ENCODE measurements at regions not wholly inside any gene's neighbourhood (a gene's known extent, or its start where the extent isn't known, plus 50 kb on each side); places are given as distances from the start of the nearest gene placed in this dataset.
"Not testable (repeated sequence)": the region's sequence is repeated elsewhere in the genome, so short reads cannot be mapped to it uniquely, and the experiment has no call there.

DNA sequence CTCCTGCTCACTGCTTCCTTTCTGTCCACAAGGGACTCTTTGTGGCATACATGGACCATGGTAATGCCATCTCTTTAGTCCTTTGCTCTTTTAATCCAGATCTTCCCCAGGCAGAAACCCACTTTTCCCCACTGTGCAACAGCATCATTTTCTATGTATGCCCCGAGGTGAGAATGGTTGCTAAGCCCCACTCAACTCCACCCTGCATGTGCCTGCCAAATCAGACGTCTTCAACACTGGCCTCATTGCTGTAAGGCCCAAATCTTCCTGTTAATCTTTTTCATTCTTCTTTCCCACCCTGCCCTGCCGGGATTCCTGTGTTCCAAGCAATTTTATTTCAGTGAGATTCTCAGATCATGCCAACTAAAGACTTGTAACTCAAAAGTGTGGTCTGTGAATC, 328.4 kb downstream of the PAX3 start:
- Histone ChIP-seq H3K4me1 (ENCODE audit: control insufficient read depth, insufficient read depth, low read length) (peaks cover 3% of the 10 kb centered on the region; the same call in 1 of the 2 replicates), H3K9me3 (ENCODE audit: control insufficient read depth, insufficient read depth, low read depth, low read length) (no peaks in the 10 kb centered on the region), H3K9ac (ENCODE audit: low read length) (no peak overlapping the region), H3K27me3 (ENCODE audit: control insufficient read depth, insufficient read depth, low read length) (no peaks in the 10 kb centered on the region), H3K4me3 (ENCODE audit: low read depth, low read length) (no peak overlapping the region), H3K36me3 (ENCODE audit: control insufficient read depth, insufficient read depth, low read length) (no peaks in the 10 kb centered on the region), H3K27ac (ENCODE audit: low read depth, low read length) (no peak overlapping the region)

DNA sequence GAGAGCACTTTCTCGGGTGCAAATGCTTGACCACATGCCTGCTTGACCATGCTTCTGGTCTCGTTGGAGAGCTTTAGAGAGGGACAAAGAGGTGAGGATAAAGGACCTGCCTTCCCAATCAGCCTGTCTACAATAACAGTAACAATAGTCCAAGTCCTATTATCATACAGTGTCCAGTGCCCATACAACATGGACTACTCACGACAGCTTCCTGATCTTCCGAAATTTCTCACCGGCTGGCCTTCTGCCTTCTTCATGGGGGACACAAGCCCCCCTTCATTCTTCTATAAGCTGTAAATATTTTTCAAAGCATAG, 329.0 kb downstream of the PAX3 start:
- no peak overlapping the region for H3K9ac ChIP-seq (ENCODE audit: low read length)
- no peak overlapping the region for H3K27ac ChIP-seq (ENCODE audit: low read depth, low read length)
- peaks cover 3% of the 10 kb centered on the region; the same call in 1 of the 2 replicates for H3K4me1 ChIP-seq (ENCODE audit: control insufficient read depth, insufficient read depth, low read length)
- no peaks in the 10 kb centered on the region for H3K36me3 ChIP-seq (ENCODE audit: control insufficient read depth, insufficient read depth, low read length)
- H3K4me3 ChIP-seq (ENCODE audit: low read depth, low read length) = no peak overlapping the region
- no peaks in the 10 kb centered on the region for H3K27me3 ChIP-seq (ENCODE audit: control insufficient read depth, insufficient read depth, low read length)
- H3K9me3 ChIP-seq (ENCODE audit: control insufficient read depth, insufficient read depth, low read depth, low read length) = no peaks in the 10 kb centered on the region

DNA sequence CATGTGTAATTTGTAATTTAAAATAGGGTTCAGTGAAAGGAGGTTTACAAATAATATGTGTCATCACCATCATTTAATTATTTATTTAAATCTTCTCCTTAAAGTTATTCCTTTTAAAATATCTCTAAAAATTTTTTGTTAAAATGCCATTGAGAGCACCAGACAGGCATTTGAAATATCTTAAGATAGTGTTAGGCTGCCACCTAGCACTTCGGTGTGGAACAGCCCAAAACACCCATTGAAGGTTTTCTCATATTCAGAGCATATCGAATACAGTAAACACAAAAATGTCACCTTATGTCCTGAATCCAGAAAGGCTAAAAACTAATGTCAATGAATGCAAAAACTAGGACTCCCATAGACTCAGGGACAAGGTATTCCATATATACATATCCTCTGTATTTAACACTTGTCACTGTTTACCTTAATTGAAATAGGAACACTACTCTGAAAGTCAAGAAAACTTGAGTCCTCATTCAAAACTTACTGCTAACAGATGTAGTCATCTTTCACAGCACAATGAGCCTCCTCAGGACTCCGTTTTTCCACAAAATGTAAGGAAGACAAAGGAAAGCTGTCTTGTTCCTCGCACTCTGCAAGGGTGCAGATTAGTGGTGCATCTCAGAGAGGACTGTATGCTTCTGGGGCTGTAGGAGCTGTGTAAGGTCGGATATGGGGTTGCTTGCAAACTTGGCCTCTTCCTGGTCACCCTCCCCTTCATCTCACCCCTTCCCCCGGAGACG, 329.5 kb downstream of the PAX3 start:
- Histone ChIP-seq H3K27ac (ENCODE audit: low read depth, low read length) (no peak overlapping the region), H3K9ac (ENCODE audit: low read length) (no peak overlapping the region), H3K36me3 (ENCODE audit: control insufficient read depth, insufficient read depth, low read length) (no peaks in the 10 kb centered on the region), H3K4me3 (ENCODE audit: low read depth, low read length) (no peak overlapping the region), H3K27me3 (ENCODE audit: control insufficient read depth, insufficient read depth, low read length) (no peaks in the 10 kb centered on the region), H3K4me1 (ENCODE audit: control insufficient read depth, insufficient read depth, low read length) (peaks cover 3% of the 10 kb centered on the region; the same call in 1 of the 2 replicates), H3K9me3 (ENCODE audit: control insufficient read depth, insufficient read depth, low read depth, low read length) (no peaks in the 10 kb centered on the region)

DNA sequence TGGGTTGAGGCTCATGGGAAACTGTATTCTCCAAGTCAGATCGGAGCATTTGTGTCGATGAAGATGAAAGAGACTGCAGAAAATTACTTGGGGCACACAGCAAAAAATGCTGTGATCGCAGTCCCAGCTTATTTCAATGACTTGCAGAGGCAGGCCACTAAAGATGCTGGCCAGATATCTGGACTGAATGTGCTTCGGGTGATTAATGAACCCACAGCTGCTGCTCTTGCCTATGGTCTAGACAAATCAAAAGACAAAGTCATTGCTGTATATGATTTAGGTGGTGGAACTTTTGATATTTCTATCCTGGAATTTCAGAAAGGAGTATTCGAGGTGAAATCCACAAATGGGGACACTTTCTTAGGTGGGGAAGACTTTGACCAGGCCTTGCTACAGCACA, 336.6 kb downstream of the PAX3 start:
- Histone ChIP-seq H3K9ac (ENCODE audit: low read length) (no peak overlapping the region), H3K9me3 (ENCODE audit: control insufficient read depth, insufficient read depth, low read depth, low read length) (no peaks in the 10 kb centered on the region), H3K27me3 (ENCODE audit: control insufficient read depth, insufficient read depth, low read length) (no peaks in the 10 kb centered on the region), H3K4me3 (ENCODE audit: low read depth, low read length) (no peak overlapping the region), H3K36me3 (ENCODE audit: control insufficient read depth, insufficient read depth, low read length) (no peaks in the 10 kb centered on the region), H3K27ac (ENCODE audit: low read depth, low read length) (no peak overlapping the region), H3K4me1 (ENCODE audit: control insufficient read depth, insufficient read depth, low read length) (no peaks in the 10 kb centered on the region)

DNA sequence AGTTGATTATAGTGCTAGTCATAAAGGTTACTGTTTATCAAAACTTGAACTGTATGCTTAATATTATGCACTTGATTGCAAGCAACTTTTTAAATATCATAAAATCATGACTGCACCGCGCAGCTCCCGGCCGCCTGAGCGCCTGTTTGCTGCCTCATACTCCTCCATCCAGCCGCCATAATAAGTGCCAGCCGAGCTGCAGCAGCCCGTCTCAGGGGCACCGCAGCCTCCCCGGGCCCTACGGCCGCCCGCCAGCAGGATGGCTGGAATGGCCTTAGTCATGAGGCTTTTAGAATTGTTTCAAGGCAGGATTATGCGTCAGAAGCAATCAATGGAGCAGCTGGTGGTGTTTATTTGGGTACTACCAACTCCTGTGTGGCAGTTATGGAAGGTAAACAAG, 337.2 kb downstream of the PAX3 start:
- Histone ChIP-seq H3K36me3 (ENCODE audit: control insufficient read depth, insufficient read depth, low read length) (no peaks in the 10 kb centered on the region), H3K9me3 (ENCODE audit: control insufficient read depth, insufficient read depth, low read depth, low read length) (no peaks in the 10 kb centered on the region), H3K27me3 (ENCODE audit: control insufficient read depth, insufficient read depth, low read length) (no peaks in the 10 kb centered on the region), H3K27ac (ENCODE audit: low read depth, low read length) (no peak overlapping the region), H3K4me1 (ENCODE audit: control insufficient read depth, insufficient read depth, low read length) (no peaks in the 10 kb centered on the region), H3K9ac (ENCODE audit: low read length) (no peak overlapping the region), H3K4me3 (ENCODE audit: low read depth, low read length) (no peak overlapping the region)

DNA sequence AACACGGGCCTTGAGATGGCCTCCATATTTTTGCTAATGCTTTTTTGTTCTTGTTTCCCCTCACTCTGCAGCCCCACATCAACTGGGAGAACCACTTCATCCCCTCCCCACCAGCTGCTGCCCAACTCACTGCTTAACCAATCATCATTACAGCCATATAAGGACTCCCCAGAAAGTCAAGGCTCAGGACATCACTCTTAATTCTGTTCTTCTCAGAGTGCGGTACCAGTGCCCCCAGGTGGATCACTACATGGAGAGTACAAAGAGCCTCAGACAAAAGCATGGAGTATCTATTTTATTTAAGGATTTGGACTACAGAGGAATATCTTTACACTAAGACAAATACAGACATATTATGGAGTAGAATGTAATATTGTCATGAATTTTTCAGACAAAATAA, 340.6 kb downstream of the PAX3 start:
- Histone ChIP-seq H3K4me3 (ENCODE audit: low read depth, low read length) (no peak overlapping the region), H3K27me3 (ENCODE audit: control insufficient read depth, insufficient read depth, low read length) (no peaks in the 10 kb centered on the region), H3K4me1 (ENCODE audit: control insufficient read depth, insufficient read depth, low read length) (no peaks in the 10 kb centered on the region), H3K27ac (ENCODE audit: low read depth, low read length) (no peak overlapping the region), H3K9ac (ENCODE audit: low read length) (no peak overlapping the region), H3K9me3 (ENCODE audit: control insufficient read depth, insufficient read depth, low read depth, low read length) (no peaks in the 10 kb centered on the region), H3K36me3 (ENCODE audit: control insufficient read depth, insufficient read depth, low read length) (no peaks in the 10 kb centered on the region)

DNA sequence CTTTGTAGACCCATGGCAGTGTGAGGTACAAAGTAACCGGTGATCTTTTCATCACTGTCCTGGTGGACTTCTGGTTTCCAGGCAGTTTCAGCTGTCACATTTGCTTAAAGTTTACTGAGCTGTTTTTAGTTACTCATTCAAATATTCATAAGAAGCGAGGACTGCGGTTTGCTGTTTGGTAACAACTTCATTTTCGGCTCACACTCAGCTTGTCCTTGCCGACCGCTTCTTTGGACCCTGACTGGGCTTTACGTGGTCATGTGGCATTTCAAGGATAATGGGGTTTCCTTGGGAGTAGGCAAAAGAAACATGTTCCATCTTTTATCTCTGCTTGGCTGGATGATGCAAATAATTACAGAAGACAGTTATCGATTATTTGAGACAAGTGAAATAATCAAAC, 350.7 kb downstream of the PAX3 start:
- Histone ChIP-seq H3K4me3 (ENCODE audit: low read depth, low read length) (no peak overlapping the region), H3K4me1 (ENCODE audit: control insufficient read depth, insufficient read depth, low read length) (no peaks in the 10 kb centered on the region), H3K27me3 (ENCODE audit: control insufficient read depth, insufficient read depth, low read length) (no peaks in the 10 kb centered on the region), H3K27ac (ENCODE audit: low read depth, low read length) (no peak overlapping the region), H3K9ac (ENCODE audit: low read length) (no peak overlapping the region), H3K9me3 (ENCODE audit: control insufficient read depth, insufficient read depth, low read depth, low read length) (peaks cover 10% of the 10 kb centered on the region), H3K36me3 (ENCODE audit: control insufficient read depth, insufficient read depth, low read length) (no peaks in the 10 kb centered on the region)

DNA sequence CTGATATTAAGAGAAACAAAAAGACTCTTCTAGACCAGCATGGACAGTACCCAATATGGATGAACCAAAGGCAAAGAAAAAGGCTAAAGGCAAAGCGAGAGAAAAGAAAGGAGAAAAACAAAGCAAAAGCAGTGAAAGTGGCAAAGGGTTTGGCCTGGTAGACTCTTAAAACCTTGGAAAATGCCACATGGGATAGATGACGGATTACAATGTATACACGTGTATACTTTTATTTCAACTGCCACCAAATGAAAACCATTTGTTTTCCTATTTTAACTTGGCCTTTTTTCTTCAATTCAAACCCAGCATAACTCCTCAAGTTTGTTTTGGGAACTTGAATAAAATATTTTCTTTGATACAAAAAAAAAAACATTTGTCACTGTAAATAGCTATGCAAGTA, 354.3 kb downstream of the PAX3 start:
- not testable (repeated sequence) for H3K27me3 ChIP-seq (ENCODE audit: control insufficient read depth, insufficient read depth, low read length); H3K4me3 ChIP-seq (ENCODE audit: low read depth, low read length); H3K27ac ChIP-seq (ENCODE audit: low read depth, low read length); H3K36me3 ChIP-seq (ENCODE audit: control insufficient read depth, insufficient read depth, low read length); H3K4me1 ChIP-seq (ENCODE audit: control insufficient read depth, insufficient read depth, low read length); H3K9ac ChIP-seq (ENCODE audit: low read length)
- H3K9me3 ChIP-seq (ENCODE audit: control insufficient read depth, insufficient read depth, low read depth, low read length) = peaks cover 10% of the 10 kb centered on the region

DNA sequence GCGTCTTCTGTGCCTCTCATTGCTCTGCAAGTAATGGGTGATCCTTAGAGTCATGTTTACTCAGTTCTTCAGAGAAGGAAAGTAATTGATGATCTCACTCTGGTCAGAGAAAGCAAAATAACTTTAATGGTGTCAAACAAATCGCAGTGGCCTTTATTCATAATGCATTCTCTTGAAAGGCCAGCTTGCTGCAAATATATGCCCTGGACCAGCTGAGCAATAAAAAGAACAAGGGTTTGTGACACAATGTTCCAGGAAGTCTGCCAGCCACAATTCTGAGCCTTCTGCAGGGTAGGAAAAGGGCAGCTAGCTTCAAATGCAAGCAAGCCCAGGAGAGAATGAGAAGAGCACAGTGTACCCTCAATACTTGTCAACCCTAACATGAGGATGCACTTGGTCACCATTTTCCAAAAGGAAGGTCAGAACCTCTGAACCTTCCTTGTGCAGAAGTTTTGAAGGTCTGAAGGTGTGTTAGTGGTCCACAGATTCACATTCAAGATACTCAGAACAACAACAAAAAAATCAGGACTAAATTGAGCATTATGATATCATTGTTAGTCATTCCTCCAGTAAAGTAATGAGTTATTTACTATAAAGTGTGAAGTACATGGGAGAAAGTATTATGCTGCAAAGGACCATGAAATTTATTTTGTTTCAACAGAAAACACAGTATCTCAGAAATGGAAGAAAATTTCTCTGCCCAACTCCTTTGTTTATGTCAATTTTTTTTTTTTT, 355.6 kb downstream of the PAX3 start:
- H3K27ac ChIP-seq (ENCODE audit: low read depth, low read length) = no peak overlapping the region
- no peaks in the 10 kb centered on the region for H3K27me3 ChIP-seq (ENCODE audit: control insufficient read depth, insufficient read depth, low read length)
- H3K9ac ChIP-seq (ENCODE audit: low read length) = no peak overlapping the region
- H3K4me1 ChIP-seq (ENCODE audit: control insufficient read depth, insufficient read depth, low read length) = no peaks in the 10 kb centered on the region
- no peaks in the 10 kb centered on the region for H3K36me3 ChIP-seq (ENCODE audit: control insufficient read depth, insufficient read depth, low read length)
- H3K4me3 ChIP-seq (ENCODE audit: low read depth, low read length) = no peak overlapping the region
- H3K9me3 ChIP-seq (ENCODE audit: control insufficient read depth, insufficient read depth, low read depth, low read length) = peaks cover 10% of the 10 kb centered on the region

DNA sequence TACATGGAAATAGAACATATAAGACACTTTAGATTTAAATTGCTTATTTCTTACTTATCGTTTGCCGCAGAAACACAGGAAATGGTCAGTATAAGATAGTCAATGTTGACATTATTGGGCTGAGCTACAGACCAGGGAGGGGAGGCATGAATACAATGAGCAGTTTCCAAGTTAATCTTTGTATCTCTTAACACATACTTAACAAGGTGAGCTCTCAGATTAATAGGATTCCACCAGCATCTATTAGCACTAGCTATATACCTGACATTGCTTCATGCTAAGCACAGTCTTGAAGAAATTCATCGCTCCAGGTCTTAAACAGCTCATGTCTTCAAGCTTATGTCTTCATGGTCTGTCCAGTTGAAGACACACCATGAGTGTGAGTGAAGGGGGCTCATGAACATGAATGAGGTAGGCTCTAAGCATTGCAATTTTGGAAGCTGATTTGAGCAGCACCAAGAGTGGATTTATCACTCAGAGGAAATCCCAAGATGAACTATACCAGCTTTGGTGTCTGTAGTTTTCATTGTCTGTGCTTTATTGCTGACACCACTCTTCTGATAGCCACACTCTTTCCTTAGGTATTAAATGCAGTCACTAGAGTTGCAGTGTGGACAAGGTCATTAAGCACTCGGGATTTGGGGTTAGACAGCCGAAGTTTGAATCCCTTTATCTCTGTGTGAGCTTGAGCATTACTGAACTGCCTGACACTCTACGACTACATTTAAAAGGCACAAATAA, 359.3 kb upstream of the EPHA4 start:
- H3K9ac ChIP-seq (ENCODE audit: low read length) = no peak overlapping the region
- H3K4me1 ChIP-seq (ENCODE audit: control insufficient read depth, insufficient read depth, low read length) = no peaks in the 10 kb centered on the region; the same call in 1 of the 2 replicates
- H3K36me3 ChIP-seq (ENCODE audit: control insufficient read depth, insufficient read depth, low read length) = no peaks in the 10 kb centered on the region
- H3K9me3 ChIP-seq (ENCODE audit: control insufficient read depth, insufficient read depth, low read depth, low read length) = no peaks in the 10 kb centered on the region
- no peak overlapping the region for H3K27ac ChIP-seq (ENCODE audit: low read depth, low read length)
- H3K4me3 ChIP-seq (ENCODE audit: low read depth, low read length) = no peak overlapping the region
- H3K27me3 ChIP-seq (ENCODE audit: control insufficient read depth, insufficient read depth, low read length) = no peaks in the 10 kb centered on the region

DNA sequence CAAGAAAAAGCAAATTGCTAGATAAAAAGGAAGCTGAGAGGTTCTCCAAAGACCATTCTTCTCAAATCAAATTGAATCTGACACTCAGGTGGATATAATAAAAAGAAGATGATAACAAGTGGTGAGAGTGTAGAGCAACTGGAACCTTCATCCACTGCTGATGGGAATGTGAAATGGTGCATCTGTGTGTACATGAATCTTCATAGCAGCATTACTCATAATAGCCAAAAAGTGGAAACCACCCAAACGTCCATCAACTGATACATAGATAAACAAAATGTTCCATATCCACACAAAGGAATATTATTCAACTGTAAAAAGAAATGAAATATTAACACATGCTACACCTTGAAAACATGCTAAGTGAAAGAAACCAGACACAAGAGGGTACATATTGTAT, 357.2 kb upstream of the EPHA4 start:
- Histone ChIP-seq H3K4me3 (ENCODE audit: low read depth, low read length) (no peak overlapping the region), H3K27me3 (ENCODE audit: control insufficient read depth, insufficient read depth, low read length) (no peaks in the 10 kb centered on the region), H3K9ac (ENCODE audit: low read length) (no peak overlapping the region)

More for the DNA sequence above, 357.2 kb upstream of the EPHA4 start:
- Histone ChIP-seq H3K4me1 (ENCODE audit: control insufficient read depth, insufficient read depth, low read length) (no peaks in the 10 kb centered on the region; the same call in 1 of the 2 replicates), H3K27ac (ENCODE audit: low read depth, low read length) (no peak overlapping the region), H3K36me3 (ENCODE audit: control insufficient read depth, insufficient read depth, low read length) (no peaks in the 10 kb centered on the region), H3K9me3 (ENCODE audit: control insufficient read depth, insufficient read depth, low read depth, low read length) (no peaks in the 10 kb centered on the region)

Measured in HUES6 (cell line).